ENCODE measurements at regions not wholly inside any gene's neighbourhood (a gene's known extent, or its start where the extent isn't known, plus 50 kb on each side); places are given as distances from the start of the nearest gene placed in this dataset.

DNA sequence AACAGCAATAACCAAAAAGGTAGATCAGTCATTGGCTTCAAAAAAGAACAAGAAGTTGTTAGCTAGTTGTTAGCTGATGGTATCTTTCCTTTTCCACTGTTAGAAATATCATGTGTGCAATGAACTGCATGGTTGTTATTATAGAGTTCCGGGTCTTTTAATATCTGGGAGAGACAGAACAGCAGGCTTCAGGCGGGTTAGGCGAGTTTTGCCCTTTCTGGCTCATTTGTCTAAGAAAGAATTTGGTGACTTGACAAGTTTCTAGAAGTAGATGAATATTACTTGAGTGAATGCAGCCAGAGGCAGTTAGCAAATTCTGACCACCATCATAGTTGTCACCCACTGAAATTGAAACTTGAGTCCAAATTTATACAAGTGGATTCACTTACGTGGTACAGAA lies 88.9 kb upstream of the MID1 start:
- H3K27me3 ChIP-seq: no peaks in the 10 kb centered on the region
- TF ChIP-seq POLR2A (IDR thresholded peaks at IDR 0.05): no peak
- TF ChIP-seq EP300 (IDR thresholded peaks at IDR 0.05): no peak
- TF ChIP-seq, protein P1, sequence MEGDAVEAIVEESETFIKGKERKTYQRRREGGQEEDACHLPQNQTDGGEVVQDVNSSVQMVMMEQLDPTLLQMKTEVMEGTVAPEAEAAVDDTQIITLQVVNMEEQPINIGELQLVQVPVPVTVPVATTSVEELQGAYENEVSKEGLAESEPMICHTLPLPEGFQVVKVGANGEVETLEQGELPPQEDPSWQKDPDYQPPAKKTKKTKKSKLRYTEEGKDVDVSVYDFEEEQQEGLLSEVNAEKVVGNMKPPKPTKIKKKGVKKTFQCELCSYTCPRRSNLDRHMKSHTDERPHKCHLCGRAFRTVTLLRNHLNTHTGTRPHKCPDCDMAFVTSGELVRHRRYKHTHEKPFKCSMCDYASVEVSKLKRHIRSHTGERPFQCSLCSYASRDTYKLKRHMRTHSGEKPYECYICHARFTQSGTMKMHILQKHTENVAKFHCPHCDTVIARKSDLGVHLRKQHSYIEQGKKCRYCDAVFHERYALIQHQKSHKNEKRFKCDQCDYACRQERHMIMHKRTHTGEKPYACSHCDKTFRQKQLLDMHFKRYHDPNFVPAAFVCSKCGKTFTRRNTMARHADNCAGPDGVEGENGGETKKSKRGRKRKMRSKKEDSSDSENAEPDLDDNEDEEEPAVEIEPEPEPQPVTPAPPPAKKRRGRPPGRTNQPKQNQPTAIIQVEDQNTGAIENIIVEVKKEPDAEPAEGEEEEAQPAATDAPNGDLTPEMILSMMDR (IDR thresholded peaks at IDR 0.05): no peak
- TF ChIP-seq POLR2AphosphoS5 (IDR thresholded peaks at IDR 0.05): no peak
- H3K4me1 ChIP-seq: no peaks in the 10 kb centered on the region
- no peak for ATAC-seq
- no peaks in the 10 kb centered on the region for H3K9me3 ChIP-seq
- WGBS, 2 donors (ENCODE audit: low coverage in 1 of 2): 40 to 55% methylated on average over 1 to 4 of the region's 4 CpGs
- H3K36me3 ChIP-seq: no peaks in the 10 kb centered on the region
- H3K27ac ChIP-seq: no peak overlapping the region
- H3K4me3 ChIP-seq: no peak overlapping the region

DNA sequence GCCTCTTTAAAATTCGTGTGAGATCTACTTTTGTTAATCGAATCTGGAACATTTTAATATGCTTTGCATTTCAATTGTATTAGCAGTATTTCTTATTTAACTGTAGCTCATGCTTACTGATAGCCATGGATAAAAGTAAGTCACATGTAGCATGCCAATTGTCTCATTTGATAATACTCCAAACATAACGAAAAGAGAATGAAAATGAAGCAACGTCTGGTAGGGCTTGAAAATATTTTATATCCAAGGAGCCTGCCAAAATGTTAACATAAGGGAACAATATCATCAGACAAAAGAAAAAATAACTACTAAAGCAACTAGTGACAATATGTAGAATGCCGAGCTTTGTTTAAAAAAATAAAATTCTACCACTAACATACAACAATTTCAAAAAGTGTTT lies 94.1 kb upstream of the MID1 start:
- ATAC-seq: no peak
- no peaks in the 10 kb centered on the region for H3K36me3 ChIP-seq
- WGBS, 2 donors (ENCODE audit: low coverage in 1 of 2): 48 to 72% methylated on average over 4 to 5 of the region's 5 CpGs
- H3K4me1 ChIP-seq: no peaks in the 10 kb centered on the region
- H3K9me3 ChIP-seq: no peaks in the 10 kb centered on the region
- TF ChIP-seq, protein P1 (IDR thresholded peaks at IDR 0.05): no peak
- no peak for TF ChIP-seq POLR2AphosphoS5 (IDR thresholded peaks at IDR 0.05)
- TF ChIP-seq POLR2A (IDR thresholded peaks at IDR 0.05): no peak
- TF ChIP-seq EP300 (IDR thresholded peaks at IDR 0.05): no peak
- H3K27me3 ChIP-seq: no peaks in the 10 kb centered on the region
- no peak overlapping the region for H3K27ac ChIP-seq
- H3K4me3 ChIP-seq: no peak overlapping the region

DNA sequence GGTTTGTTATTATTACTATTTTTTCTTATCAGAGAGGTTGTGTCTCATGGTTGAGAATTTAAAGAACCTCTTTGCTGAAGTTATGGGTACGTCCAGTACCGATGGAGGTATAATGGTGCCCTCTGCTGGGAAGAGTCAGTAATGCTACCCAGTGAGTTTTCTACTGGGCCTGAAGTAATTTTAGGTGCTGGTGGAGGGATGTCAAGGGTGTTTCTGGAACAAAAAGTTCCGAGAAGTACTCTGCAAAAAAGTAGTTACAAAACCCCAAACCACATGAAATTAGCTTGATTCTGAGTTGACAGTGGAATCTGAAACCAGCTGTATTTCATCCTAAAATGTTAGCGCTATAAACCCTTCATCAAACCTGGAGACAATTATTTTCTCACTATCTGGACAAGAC lies 102.5 kb upstream of the MID1 start:
- TF ChIP-seq, protein P1 (IDR thresholded peaks at IDR 0.05): peak; percentile 44 to 79 (median 68)
- no peak for TF ChIP-seq POLR2A (IDR thresholded peaks at IDR 0.05)
- peak; percentile 85 for ATAC-seq
- H3K4me1 ChIP-seq: no peaks in the 10 kb centered on the region
- 8 to 13% methylated on average over 4 of the region's 4 CpGs for WGBS, 2 donors (ENCODE audit: low coverage in 1 of 2)
- H3K4me3 ChIP-seq: no peak overlapping the region
- H3K9me3 ChIP-seq: no peaks in the 10 kb centered on the region
- H3K27ac ChIP-seq: peak overlapping the region in 1 of 4 donors; percentile 38
- no peaks in the 10 kb centered on the region for H3K27me3 ChIP-seq
- no peaks in the 10 kb centered on the region for H3K36me3 ChIP-seq

DNA sequence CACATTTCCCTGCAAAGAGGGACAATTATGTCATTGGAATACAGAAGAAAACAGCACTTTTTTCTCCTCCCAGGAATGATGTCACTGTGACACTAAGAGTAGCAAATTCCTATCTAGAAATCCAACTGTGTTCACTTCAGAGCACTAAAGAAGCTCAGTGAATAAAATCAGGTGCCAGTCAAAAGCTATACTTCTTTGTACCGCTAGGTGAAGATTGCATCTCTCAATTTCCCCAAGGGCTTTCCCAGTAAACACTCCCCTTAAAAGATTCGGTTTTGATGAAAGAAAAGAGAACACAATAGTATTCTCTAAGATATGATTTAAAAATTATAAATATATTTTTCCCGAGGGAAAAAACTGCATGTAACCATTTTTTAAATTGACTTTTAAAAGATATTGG lies 104.7 kb upstream of the MID1 start:
- ATAC-seq: no peak
- 50 to 79% methylated on average over 2 to 3 of the region's 3 CpGs for WGBS, 2 donors (ENCODE audit: low coverage in 1 of 2)
- no peaks in the 10 kb centered on the region for H3K9me3 ChIP-seq
- H3K27ac ChIP-seq: no peak overlapping the region
- no peaks in the 10 kb centered on the region for H3K4me1 ChIP-seq
- H3K36me3 ChIP-seq: no peaks in the 10 kb centered on the region
- TF ChIP-seq POLR2AphosphoS5 (IDR thresholded peaks at IDR 0.05) (no peak), EP300 (IDR thresholded peaks at IDR 0.05) (no peak), POLR2A (IDR thresholded peaks at IDR 0.05) (no peak)
- TF ChIP-seq, protein P1 (IDR thresholded peaks at IDR 0.05): no peak
- no peaks in the 10 kb centered on the region for H3K27me3 ChIP-seq
- no peak overlapping the region for H3K4me3 ChIP-seq

DNA sequence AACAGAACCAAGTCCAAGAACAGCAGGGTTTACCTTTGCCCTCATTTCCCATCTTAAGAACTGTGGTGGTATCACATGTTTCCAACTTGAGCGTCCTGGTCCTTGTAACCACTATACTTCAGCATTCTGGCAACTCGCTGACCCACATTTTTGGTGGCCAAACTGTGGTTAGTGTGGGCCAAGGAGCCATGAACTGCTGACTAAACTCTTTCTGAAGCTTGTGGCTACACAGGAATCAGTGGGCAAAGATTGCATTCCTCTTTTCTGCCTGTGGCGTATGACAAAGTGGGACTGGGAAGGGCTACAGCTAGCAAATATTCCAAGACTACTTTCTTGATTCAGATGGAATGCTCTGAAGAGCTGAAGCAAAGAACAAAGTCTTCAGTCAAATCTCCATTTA lies 106.3 kb upstream of the MID1 start:
- H3K4me3 ChIP-seq: no peak overlapping the region
- H3K27me3 ChIP-seq: no peaks in the 10 kb centered on the region
- H3K27ac ChIP-seq: no peak overlapping the region
- H3K4me1 ChIP-seq: no peaks in the 10 kb centered on the region
- no peaks in the 10 kb centered on the region for H3K36me3 ChIP-seq
- 86% methylated on average over 1 of the region's 3 CpGs; no CpG with 5 or more reads in 1 of the 2 donors for WGBS, 2 donors (ENCODE audit: low coverage in 1 of 2)
- H3K9me3 ChIP-seq: no peaks in the 10 kb centered on the region
- ATAC-seq: no peak
- TF ChIP-seq POLR2AphosphoS5 (IDR thresholded peaks at IDR 0.05): no peak
- TF ChIP-seq, protein P1 (IDR thresholded peaks at IDR 0.05): no peak
- TF ChIP-seq POLR2A (IDR thresholded peaks at IDR 0.05): no peak
- TF ChIP-seq EP300 (IDR thresholded peaks at IDR 0.05): no peak

Data from gastroesophageal sphincter (tissue), 4 donors.